ENCODE measurements at regions not wholly inside any gene's neighbourhood (a gene's known extent, or its start where the extent isn't known, plus 50 kb on each side); places are given as distances from the start of the nearest gene placed in this dataset.

DNA sequence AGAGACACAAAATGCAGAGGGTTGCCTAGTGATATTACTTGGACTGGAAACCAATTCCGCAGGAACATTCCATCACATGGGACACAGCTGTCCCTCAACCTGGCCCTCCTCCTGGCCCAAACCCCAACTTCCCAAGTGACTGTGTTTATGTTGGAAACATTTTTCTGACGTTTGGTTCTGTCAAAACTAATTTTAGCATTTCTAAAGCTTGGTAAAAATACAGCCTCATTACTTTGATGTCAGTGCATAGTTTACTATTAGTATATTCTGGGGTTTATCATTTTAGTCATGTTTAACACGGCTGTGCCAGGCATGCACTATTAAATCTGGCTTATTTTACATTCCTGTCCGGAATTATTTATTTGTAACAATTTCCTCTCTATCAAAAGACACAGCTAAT, 69.9 kb downstream of the GLI2 start:
- DNase-seq (ENCODE audit: low read depth): no peak
- no peak overlapping the region for H3K4me3 ChIP-seq (ENCODE audit: low read depth, low read length)

DNA sequence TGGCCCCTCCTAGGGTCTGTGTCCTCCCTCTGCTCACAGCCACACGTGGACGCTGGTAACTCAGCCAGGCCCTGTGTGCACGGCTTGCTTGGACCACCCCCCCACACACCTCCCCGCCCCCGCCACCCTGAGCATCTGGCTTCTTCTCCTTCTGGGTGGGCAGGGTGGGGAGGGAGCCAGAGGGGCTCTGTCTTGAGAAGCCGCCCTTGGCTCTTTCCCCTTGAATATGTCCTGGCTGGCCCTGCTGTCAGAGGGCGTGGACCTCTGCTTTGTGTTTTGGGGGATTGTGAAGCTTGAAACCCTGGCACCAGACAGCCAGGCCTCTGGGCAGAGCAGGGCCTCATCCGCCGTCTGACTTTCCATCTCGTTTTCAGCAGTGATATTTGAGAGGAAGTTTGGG, 72.1 kb downstream of the GLI2 start:
- DNase-seq (ENCODE audit: low read depth): no peak
- no peak overlapping the region for H3K4me3 ChIP-seq (ENCODE audit: low read depth, low read length)

DNA sequence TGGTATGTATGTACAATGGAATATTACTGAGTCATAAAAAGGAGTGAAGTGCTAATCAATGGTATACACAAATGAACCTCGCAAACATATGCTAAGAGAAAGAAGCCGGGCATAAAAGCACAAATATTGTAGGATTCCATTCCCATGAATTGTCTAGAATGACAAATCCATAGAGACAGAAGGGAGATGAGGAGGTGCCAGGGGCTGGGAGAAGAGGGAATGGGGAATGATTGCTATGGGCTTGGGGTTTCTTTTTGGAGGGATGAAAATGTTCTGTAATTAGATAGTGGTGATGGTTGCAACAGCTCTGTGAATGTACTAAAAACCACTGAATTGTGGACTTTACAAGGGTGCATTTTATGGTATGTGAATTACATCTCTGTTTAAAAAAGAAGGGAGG, 73.5 kb downstream of the GLI2 start:
- H3K4me3 ChIP-seq (ENCODE audit: low read depth, low read length): no peak overlapping the region
- no peak for DNase-seq (ENCODE audit: low read depth)

DNA sequence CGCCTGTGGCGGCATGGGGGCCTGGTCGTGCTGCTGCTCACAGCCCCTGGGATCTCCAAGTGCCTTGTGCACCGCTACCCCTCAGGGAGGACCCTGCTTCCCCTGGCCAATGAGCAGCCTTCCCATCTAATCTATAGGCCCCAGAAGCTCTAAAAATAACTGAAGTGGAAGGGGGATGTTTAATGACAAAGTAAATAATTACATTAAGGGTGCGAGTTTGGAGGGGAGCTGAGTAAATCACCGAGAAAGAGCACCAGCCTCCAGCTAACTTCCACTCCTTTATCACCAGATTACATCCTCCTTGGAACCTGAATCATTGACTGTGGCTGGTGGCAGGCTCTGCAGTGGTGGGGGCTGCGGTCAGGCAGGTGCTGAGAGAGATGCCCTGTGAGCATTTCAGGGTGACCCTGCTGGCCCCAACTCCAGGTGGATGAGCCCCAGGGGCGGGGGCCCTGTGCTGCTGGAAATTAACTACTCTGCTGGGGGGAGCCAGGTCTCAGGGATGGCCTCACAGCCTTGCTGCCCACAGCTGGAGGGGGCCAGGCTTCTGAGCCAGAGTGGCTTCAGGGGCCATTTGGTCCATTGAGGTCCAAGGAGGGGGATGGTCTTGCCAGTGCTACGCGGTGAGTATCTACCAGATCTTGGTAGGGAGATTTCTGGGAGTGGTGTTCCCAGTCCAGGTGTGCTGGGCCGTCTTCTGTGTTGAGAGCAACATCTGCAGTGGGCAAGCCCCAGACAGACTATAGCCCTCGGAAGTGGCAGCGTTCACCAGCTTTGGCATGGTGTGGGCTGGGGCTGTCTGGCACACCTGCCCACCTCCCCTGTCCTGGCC, 74.2 kb downstream of the GLI2 start:
- no peak overlapping the region for H3K4me3 ChIP-seq (ENCODE audit: low read depth, low read length)
- no peak for DNase-seq (ENCODE audit: low read depth)

DNA sequence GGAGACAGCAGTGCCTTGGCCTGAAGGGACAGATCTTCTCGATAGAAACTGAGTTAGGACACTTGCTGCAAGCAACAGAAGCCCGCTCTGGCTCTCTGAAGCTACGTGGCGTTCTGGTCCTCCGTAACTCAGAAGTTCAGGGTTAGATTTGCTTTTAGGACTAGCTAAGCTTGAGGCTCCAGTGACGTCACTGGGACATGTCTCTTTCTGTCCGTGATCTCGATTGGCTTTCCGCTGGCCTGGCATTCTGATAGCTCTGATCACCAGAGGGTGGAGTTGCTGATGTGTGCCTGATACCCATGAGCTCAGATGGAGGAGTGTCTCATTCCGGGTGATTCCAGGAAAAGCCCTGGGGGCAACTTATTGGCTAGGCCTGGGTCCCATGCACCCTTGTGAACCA, 75.0 kb downstream of the GLI2 start:
- DNase-seq (ENCODE audit: low read depth): no peak
- no peak overlapping the region for H3K4me3 ChIP-seq (ENCODE audit: low read depth, low read length)

DNA sequence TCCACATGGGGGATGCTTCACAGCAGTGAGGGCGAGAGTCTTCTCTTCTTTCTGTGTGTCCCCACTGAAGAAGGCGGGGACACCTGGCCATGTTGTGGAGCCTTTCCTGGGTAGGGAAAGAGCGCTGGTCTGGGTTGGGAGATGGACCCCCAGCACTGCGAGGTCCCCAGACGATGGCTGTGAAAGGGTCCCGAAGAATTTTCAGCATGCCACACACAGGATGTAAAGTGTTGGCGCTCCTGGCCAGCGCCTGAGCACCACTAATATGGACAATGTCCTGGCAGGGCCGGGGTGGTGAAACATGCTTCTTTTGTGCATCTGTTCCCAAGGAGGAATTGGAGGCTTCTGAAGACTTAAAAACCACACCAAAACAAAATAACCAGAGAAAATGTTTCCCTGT, 77.2 kb downstream of the GLI2 start:
- no peak overlapping the region for H3K4me3 ChIP-seq (ENCODE audit: low read depth, low read length)
- no peak for DNase-seq (ENCODE audit: low read depth)

DNA sequence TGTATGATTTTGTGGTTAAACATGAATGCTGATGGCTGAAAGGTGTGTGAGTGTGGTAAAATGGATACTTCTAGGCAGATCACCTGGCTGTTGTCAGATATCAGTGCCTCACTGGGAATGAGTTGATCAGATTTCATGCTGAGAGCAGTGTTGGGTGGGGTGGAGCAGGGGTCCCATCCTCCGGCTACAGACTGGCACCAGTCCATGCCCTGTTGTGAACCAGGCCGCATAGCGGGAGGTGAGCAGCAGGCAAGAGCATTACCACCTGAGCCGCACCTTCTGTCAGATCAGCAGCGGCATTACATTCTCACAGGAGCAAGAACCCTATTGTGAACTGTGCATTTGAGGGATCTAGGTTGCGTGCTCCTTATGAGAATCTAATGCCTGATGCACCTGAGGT, 78.7 kb downstream of the GLI2 start:
- DNase-seq (ENCODE audit: low read depth): no peak
- H3K4me3 ChIP-seq (ENCODE audit: low read depth, low read length): no peak overlapping the region

DNA sequence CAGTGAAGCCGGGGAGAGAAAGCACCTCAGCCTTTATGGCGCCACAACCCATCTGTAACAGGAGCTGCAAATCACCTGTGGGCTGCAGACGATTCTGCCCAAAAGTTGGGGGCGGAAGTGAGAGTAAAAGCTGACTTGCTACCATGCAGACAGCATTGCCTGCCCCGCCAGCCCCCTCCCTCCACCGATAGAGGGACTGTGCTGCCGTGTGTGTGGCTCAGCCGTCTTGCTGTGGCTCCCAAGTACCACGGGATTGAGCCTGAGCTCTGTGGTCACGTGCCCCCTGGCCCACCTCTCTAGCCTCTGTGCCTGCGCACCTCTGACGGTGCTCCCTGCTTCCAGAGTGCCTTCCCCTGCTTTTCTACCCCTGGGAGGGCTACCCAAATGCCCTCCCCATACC, 79.6 kb downstream of the GLI2 start:
- H3K4me3 ChIP-seq (ENCODE audit: low read depth, low read length): no peak overlapping the region
- no peak for DNase-seq (ENCODE audit: low read depth)

DNA sequence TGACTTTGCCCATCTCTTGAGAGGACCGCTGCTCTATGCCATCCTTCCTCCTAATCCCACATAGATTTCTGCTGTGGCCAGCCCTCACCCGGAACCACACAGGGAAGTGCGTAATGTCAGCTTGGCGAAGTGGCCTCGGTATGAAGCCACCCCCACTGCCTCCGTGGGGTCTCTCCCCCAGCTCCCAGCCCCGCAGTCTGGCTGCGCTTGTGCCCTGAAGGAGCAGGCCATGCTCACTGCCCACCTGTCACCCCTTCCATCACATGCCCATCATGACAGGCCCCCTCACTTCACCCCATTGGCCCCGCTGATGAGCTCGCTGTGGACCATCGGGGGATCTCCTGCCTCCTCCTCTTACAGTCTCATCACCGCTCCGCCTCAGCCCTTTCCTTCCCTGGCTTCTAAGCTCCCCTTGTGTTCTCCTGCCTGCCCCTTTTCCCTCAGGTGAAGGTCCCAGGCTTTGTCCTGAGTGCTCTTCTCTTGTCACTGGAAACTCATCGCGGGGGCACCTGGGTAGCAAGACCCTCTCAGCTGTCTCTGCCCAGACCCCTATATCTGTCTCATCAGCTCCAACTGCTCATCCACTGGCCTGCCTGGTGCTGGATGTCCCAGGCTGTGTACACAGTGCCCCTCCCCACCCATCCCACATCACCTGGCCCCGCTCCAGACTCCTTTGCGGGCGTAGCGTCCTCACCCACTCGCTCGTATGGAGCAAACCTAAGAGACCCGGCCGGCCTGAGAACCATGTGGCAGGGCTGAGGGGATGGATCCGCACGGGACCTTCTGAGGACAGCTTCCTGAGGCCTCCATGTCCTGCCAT, 81.7 kb downstream of the GLI2 start:
- H3K4me3 ChIP-seq (ENCODE audit: low read depth, low read length): no peak overlapping the region
- DNase-seq (ENCODE audit: low read depth): no peak

DNA sequence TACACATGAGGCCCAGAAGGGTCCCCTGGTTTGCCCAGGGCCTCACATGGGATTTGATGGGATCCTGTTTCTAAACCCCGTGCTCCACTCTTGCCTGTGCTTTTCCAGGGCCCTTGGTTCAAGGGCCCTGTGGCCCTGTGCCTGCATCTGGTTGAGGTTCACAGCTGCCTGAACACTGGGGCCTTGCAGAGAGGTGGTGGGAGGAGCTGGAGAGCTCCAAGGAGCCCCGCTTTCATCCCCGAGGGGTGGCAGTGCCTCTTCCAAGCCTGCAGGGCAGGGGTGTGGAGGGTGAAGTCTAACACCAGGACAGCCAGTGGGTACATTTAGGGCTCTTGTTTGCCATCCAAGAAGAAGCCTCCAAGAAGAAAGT, 82.3 kb downstream of the GLI2 start:
- H3K4me3 ChIP-seq (ENCODE audit: low read depth, low read length): no peak overlapping the region
- no peak for DNase-seq (ENCODE audit: low read depth)

DNA sequence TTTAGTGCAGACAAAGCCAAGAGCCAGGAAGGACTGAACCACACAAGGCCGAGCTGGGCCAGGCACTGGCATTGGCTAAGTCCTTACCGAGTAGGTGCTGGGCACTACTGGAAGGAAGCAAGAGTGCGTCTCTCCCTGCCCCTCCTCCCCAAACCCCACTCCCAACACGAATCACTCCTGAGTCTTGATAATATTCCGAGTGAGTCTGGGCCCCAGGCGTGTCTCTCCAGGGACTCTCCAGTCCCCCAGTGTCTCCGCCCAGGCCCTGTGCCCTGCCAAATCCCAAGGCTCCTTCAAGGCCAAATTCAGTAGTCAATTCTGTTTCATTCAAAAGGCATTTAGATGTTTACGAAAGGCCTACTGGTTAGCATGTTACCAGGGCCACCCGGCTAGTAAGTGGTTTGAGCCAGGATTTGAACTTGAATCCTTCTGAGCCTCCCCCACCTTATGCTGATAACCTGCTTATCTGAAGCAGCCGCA, 82.8 kb downstream of the GLI2 start:
- DNase-seq (ENCODE audit: low read depth): peak; percentile 47
- H3K4me3 ChIP-seq (ENCODE audit: low read depth, low read length): no peak overlapping the region

DNA sequence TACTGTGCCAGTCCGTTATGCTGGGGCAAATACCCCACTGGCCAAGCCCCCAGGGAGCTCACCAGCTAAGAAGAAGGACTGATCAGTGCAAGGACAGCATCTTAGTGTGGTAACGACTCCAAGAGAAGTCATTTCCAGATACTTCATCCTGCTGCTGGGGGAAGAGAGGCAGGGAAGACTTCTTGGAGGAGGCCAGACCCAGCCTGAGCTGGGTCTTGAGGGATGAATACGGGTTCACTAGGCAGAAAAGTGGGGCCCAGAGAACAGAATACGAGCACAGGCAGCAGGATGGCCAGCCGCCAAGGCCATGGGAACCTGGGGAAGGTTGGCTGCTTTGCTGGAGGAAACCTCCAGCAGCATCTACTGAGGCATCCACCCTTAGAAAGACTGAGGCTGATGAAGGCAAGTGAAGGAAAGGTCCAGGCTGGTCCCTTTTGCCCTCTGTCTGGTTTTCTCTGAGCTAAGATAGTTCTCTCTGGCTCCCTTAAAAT, 84.1 kb downstream of the GLI2 start:
- no peak for DNase-seq (ENCODE audit: low read depth)
- H3K4me3 ChIP-seq (ENCODE audit: low read depth, low read length): no peak overlapping the region

DNA sequence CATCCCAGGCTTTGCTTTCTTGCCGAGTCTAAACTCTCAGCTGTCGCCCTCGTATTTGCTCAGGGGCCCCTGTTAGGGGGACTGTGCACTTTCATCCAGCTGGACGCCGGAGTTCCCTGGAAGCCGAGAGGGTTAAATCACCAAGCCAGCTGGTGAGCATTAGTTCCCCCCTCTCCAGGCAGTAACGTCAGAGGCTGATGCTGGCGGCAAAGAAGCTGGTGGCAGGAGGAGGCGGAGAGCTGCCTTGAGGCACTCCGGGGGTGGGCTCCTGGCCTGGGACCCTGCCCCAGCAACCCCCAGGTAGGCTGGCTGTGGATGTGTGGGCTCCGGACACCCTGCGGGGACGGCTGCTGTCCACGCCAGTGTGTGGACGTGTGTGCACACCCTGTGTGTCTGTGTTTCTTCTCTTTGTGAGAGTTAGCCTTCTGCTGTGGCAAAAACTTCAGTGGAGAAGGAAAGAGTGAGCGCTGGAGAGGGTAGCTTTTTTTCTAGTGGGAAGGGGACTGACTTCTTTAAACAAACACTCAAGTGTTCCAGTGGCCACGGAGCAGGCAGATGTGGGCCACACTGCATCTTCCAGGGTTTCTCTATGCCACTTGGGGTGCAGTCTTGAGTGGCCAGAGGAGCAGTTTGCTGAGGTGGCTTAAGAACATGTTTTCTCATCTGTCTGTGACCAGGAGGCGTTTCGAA, 84.7 kb downstream of the GLI2 start:
- H3K4me3 ChIP-seq (ENCODE audit: low read depth, low read length): peak overlapping the region; percentile 39
- peak; percentile 66 for DNase-seq (ENCODE audit: low read depth)

DNA sequence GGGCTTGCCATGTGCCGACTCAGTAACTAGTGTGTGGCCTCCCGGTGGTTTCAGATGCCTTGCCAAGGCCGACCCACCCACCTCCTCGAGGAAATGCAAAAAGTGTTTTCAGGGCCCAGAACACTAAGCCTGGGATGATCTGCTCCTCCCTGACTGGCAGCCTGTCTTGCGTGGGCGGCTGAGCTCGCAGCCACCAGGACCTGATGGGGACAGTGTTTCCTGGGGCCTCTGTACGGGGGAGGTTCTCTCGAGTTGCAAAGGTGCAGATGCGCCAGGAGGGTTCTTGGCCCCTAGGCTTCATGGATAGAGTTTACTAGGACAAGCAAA, 85.2 kb downstream of the GLI2 start:
- peak overlapping the region; percentile 39 for H3K4me3 ChIP-seq (ENCODE audit: low read depth, low read length)
- DNase-seq (ENCODE audit: low read depth): peak; percentile 74

DNA sequence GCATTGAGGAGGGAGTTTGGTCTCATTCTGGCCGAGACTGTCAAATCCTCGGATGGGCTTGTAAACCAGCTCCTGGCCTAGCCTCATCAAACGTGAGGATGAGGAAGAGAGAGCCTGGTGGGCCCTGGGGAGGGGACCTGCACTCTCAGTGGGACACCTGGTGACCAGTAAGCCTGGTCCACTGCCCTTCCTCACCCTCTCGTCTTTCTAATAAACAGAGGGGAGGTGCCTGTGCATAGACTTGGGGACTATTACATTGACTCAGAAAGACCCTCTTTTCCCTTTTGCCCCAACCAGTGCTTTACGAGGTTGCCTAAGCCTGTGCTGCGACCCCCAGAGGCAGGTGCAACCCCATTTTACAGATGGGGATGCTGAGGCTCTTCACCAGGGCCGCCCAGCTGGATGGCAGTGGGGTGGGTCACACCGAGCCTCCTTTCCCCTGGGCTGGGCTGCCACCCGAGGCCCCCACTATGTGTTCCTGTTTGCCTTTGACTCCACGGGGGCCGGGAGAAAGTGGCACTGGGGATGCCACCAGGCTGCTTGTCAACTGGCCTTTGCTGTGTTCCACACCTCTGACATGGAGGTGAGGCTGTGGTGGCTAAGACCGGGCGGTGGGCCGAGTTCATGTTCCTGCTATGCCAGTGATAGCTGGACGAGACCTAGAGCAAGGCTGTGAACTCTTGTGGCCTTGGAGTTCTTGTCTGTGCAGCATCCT, 85.9 kb downstream of the GLI2 start:
- no peak overlapping the region for H3K4me3 ChIP-seq (ENCODE audit: low read depth, low read length)
- no peak for DNase-seq (ENCODE audit: low read depth)

DNA sequence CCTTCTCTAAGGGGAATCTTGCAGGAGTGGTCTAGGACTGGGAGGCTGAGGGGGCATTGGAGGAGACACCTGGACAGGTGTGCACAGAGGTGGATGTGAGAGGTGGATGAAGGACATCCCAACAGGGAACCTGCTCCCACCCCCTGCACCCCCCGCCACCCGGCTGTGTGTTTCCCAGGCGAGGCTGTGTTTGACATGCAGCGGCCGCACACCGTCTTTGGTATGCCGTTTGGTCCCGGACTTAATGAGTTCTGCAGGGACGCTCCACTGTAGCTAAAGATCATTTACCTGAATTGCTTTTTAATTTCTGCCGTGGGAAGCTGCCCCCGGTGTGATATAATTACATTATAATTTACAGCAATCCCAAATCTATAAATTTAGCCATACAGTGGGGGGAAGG, 87.3 kb downstream of the GLI2 start:
- DNase-seq (ENCODE audit: low read depth): no peak
- H3K4me3 ChIP-seq (ENCODE audit: low read depth, low read length): no peak overlapping the region

DNA sequence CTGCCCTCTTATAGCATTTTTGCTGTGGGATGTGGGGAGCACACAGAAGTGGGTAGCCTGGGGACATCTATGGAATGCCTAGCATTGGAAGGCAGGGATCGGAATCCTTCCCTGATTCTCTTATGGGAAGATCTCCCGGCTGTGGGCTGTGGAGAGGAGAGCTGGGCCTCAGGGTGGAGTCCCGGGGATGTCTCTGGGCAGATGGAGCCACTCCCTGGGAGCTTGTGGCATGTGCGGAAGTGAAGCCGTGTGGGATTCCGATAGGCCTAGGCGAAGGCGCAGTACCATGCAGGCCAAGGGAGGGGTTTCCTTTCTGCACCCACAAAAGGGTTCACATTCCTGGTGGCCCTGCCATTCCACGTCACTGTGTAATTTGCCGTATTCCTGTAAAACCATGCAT, 87.9 kb downstream of the GLI2 start:
- no peak for DNase-seq (ENCODE audit: low read depth)
- no peak overlapping the region for H3K4me3 ChIP-seq (ENCODE audit: low read depth, low read length)

DNA sequence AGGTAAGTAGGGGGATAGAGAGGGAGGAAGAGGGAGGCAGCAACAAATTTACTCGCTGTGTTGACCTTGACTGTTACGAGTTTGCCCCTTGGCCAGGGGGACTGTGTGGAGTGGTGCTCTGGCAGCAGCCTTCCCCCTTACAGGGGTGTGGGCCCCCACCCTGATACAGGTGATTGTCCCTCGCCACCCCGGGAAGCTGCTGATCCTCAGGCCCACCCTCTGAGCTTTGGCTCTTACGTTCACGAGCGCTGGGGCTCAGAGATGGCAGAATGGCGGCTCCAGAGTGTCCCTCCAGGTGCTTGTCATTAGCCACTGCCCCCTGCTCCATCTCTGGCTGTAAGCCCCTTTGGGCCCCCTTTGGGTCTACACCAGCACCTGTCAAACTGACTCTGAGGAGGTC, 88.6 kb downstream of the GLI2 start:
- DNase-seq (ENCODE audit: low read depth): no peak
- no peak overlapping the region for H3K4me3 ChIP-seq (ENCODE audit: low read depth, low read length)

DNA sequence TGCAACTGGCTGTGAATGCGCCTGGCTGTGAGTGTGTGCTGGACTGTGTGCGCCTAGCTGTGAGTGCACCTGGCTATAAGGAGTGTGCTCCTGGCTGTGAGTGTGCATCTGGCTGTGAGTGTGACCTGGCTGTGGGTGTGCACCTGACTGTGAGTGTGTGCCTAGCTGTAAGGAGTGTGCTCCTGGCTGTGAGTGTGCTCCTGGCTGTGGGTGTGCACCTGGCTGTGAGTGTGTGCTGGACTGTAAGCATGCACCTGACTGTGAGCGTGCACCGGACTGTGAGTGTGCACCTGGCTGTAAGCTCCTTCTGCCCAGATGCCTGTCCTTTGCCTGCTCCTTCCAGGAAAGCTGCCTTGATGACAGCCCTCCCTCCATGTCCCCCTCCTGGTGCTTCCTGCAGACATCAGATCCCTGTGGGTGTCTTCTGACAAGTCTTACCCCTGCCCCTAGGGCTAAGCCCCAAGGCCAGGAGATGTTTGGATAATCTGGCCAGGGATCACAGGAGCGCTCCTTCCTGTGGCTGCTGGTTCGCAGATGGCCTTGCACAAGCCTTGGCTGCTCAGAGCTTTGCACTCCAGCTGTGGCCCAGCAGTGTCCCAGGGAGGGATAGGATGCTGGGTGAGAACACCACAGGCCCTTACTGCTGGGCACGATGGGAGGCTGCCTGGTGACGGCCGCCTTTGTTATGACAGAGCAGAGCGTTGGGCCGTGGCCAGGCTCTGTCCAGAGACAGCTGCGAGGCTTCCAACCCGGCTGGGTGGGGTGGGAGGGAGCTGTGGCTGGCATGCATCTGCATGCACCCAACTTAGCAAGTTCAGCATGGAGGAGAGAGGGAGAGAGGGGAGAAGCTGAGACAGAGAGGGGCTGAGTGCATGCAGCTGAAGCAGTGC, 89.9 kb downstream of the GLI2 start:
- H3K4me3 ChIP-seq (ENCODE audit: low read depth, low read length): no peak overlapping the region
- DNase-seq (ENCODE audit: low read depth): peak; percentile 70

All from skeletal muscle cell (primary cell).